ENCODE measurements at regions not wholly inside any gene's neighbourhood (a gene's known extent, or its start where the extent isn't known, plus 50 kb on each side); places are given as distances from the start of the nearest gene placed in this dataset.
"Not testable (repeated sequence)": the region's sequence is repeated elsewhere in the genome, so short reads cannot be mapped to it uniquely, and the experiment has no call there.

DNA sequence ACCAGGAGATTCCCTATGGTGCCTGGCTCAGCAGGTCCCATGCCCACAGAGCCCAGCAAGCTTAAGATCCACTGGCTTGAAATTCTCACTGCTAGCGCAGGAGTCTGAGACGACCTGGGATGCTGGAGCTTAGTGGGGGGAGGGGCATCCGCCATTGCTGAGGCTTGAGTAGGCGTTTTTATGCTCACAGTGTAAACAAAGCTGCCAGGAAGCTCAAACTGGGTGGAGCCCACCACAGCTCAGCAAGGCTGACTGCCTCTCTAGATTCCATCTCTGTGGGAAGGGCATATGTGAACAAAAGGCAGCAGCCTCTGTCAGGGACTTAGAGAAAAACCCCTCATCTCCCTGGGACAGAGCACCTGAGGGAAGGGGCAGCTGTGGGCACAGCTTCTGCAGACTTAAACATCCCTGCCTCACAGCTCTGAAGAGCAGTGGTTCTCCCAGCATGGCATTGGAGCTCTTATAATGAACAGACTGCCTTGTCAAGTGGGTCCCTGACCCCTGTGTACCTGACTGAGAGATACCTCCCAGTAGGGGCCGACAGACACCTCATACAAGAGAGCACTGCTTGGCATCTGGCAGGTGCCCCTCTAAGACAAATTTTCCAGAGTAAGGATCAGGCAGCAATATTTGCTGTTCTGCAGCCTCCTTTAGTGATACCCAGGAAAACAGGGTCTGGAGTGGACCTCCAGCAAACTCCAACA is 231.5 kb upstream of the SETMAR start:
- no peak for DNase-seq (ENCODE audit: low read depth)

DNA sequence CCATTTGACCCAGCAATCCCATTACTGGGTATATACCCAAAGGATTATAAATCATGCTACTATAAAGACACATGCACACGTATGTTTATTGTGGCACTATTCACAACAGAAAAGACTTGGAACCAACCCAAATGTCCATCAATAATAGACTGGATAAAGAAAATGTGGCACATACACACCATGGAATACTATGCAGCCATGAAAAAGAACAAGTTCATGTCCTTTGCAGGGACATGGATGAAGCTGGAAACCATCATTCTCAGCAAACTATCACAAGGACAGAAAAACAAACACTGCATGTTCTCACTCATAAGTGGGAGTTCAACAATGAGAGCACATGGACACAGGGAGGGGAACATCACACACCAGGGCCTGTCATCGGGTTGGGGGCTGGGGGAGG is 225.9 kb upstream of the SETMAR start:
- not testable (repeated sequence) for DNase-seq (ENCODE audit: low read depth)

DNA sequence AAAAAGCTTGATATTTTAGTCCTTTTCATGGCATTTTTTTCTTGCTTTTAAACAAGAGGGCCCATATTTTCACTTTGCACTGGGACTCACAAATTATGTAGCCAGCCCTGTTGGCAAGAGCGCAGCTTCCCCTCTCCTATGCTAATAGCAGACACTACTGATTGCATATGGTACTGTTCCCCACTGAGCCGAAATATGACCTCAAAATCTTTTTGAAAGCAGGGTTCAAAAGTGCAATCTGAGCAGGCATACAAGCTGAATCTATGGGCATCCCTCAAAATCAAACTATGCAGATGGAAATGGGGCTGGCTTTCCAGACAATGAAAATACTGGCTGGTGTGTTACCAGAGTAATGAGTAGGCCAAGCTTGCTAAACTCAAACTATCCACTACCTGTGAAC is 225.2 kb upstream of the SETMAR start:
- DNase-seq (ENCODE audit: low read depth) = no peak

DNA sequence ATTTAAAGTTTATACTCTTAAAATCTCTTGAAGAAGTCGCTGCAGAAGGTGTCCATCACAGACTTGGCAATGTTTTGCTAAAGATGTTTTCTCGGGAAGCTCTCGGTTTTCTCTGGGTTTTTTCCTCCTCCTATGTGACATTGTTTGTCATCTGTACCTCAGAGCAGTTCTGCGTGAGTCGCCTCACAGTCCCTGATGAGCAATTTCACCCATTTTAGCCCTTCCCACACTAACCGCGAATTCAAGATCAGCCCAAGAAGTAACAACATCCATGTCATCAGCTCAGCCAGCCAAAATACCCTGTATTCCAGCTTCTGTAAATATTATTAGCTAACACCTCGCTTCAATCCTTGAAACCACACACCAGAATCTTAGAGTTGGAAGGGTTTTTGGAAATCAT is 224.3 kb upstream of the SETMAR start:
- peak; percentile 1 for DNase-seq (ENCODE audit: low read depth)

DNA sequence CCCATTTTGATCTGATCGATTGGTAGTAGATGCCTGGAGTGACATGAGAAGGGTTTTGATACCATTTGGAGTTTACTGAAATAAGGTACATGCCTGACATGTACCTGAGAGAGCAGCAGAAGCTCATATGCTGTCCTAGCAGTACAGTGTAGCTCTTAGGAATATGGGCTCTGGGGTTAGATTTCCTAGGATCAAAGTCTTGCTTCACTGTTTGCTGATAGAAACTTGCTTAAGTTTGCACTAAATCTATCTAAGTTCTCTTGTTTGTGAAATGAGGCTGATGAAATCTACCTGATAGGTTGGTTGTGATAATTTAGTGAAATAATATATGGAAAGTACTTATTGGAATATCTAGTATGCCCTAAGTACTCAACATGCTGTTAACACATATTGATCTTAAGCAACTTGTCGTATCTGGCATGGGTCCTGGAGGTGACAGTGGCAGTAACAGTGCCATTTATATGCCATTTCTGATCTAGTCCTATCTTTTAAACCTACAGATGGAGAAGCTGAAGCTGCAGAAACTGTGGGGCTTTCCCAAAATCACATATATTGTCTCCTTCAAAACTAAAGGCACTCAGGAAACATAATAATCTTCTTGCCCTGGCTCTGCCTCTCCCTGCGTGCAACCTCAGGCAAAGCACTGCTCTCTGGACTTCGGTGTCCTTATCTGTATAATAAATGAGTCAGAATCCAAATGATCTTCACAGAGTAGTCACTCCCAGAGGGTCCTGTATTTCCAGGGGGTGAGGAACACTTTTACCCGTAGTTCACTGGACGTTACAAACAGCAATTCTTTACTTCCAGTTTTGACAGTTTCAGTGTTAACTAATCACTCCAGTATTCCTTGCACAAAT is 223.6 kb upstream of the SETMAR start:
- no peak for DNase-seq (ENCODE audit: low read depth)

DNA sequence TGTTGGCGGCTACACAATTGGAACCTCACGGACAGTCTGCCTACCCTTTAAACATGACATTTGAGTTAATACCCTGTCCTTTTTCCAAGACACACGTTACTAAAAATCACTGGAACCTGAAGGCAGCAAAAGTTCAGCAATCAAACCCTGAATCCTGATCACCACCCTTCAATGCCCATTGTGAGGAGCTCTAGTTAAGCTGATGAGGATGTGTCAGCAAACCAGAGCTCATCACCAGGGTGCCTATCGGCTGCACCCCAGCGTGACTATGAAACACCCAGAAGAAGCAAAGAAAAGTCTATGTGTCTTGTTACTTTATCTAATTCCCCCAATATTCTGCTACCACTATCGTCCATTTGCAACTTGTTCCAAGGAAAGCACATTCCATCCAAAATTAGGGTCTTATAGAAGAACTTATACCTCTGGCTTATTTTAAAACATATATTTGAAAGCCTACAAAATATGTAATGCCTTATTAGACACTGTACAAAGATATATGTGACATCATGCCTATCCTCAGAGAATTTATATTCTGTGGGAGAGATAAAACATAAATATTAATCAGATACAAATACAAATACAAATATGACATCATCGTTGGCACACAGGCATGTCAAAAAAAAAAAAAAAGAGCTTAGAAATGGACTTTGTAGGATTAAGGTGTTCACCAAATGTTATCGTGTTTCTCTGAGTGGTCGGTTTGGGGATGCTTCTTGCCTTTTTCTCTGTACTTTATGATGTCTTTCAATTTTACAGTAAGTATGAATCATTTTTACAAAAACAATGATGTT is 219.7 kb upstream of the SETMAR start:
- no peak for DNase-seq (ENCODE audit: low read depth)

DNA sequence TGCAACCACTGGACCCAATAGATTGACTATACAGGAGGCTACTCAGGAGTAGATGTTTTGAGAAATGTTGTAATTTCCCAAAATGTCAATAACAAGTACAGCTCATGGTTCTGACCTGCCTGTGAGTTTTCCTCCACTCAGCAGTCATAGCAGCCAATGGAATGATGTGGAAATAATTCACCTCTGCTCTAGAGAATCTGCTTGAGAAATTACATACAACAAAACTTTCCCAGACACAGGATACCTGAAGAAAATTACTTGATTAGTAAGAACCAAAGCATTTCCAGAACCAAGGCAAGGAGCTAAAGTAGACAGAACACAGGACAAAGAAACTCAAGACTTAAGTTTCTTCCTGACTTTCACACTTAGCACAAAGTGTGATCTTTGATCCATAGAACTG is 218.9 kb upstream of the SETMAR start:
- no peak for DNase-seq (ENCODE audit: low read depth)

DNA sequence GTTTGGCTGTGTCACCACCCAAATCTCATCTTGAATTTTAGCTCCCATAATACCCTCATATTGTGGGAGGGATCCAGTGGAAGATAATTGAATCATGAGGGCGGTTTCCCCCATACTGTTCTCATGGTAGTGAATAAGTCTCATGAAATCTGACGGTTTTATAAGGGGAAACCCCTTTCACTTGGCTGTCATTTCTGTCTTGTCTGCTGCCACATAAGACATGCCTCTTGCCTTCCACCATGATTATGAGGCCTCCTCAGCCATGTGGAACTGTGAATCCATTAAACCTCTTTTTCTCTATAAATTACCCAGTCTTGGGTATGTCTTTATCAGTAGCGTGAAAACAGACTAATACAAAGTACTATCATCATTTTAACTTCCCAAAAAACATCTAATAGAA is 216.5 kb upstream of the SETMAR start:
- not testable (repeated sequence) for DNase-seq (ENCODE audit: low read depth)

DNA sequence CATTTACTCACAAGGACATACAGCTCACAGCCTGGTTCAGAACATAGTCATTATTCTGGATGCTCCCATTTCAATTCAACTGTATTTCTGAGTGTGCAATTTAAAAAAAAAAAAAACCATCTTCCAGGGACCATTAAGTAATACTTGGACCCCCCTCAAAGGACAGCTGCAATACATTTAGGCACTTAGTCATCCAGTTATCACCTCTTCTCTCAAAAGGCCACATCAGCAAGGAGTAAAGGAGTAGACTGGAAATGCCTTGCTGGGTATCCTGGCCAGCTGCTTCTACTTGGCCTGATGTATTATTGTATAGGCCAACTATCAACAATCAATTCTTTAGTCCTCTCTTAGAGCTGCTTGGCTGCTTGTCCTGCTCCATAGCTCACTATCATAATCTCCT is 211.4 kb upstream of the SETMAR start:
- DNase-seq (ENCODE audit: low read depth) = no peak

DNA sequence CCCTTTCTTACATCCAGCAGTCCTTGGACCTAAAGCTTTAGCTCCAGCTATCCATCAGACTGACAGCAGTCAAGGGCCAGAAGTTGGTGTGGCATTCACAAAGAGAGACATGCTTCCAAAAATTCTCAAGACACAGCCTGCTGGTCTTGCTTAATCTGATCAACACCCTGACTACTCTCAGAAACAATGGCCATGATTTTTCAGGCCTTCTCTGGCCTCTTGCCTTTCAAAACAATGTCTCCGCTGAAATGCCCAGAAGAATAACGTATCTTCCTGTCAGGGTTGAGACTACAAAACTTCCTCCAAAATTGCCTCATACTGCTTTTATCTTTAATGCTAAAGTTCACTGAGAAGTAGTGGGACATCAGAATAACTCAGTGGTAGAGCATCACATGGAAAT is 205.4 kb upstream of the SETMAR start:
- DNase-seq (ENCODE audit: low read depth) = no peak

DNA sequence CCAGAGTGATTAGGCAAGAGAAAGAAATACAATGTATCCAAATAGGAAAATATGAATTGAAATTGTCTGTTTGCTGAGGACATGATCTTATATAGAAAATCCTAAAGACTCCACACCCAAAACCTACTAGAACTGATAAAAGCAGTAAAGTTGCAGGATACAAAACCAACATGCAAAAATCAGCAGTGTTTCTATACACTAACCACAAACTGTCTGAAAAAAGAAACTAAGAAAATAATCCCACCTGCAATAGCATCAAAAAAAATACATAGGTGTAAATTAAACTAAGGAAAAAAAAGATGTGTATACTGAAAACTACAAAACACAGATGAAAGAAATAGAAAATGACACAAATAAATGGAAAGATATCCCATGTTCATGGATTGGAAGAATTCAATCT is 203.6 kb upstream of the SETMAR start:
- DNase-seq (ENCODE audit: low read depth) = no peak

DNA sequence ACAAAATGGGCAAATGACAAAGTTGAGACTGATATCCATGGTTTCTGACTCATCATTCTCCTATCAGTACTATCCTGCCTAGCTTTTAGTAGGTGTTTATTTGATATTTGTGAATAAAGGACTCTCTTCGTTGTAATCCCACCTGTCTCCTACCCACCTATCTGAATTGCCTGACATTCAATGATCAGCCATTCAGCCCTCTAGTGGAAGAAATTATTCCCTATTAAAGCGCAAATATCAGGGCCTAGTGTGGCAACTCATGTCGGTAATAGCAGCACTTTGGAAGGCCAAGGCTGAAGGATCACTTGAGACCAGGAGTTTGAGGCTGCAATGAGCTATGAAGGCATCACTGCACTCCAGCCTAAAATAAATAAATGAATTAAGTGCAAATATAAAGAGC is 195.7 kb upstream of the SETMAR start:
- DNase-seq (ENCODE audit: low read depth) = no peak

DNA sequence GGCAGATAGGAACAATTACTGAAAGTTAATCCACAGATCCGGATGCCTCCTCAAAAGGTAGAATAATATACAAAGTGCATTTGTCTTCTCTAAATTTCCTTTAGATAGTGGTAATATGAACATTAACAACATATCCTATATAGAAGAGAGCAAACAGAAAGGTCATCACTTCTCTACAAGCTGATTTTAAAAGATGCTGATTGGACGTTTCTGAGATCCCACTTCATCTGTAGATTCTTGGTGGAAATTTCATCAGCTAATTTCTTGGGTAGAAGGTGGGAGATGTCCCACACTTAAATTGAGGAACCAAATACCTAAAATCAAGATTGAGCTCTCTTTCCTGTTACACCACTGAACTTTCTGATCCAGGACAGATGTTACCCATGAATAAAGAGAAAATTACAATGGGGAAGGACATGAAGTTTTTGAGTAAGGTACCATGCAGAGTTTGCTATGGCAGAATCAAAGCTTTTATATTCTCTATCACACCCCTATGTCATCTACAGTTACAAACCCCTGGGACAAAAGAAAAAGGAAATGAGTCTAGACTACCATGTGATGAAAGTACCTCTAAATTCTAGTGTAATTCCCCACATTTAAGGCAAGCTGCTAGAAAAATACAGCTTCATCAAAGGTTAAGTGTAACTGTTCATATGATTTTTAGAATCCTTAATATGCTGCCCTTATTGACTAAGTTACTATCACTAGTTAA is 189.2 kb upstream of the SETMAR start:
- no peak for DNase-seq (ENCODE audit: low read depth)

DNA sequence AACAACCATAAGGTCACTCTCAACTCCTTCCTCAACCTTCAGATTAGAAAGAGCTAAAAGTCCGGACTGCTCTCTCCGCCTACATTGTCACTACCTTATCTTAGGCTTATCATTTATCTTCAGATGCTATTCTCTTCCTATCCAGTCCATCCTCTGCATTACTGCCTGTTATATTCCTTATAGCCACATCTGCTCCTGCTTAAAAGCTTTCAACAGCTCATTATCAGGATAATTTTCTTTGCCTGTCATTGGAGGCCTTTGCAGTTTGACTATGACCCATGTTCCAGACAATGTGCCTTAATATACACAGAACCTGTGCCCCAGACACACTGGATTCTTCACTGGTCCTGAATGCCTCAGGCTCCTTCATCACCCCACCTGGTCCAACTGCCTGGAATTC is 184.1 kb upstream of the SETMAR start:
- no peak for DNase-seq (ENCODE audit: low read depth)

DNA sequence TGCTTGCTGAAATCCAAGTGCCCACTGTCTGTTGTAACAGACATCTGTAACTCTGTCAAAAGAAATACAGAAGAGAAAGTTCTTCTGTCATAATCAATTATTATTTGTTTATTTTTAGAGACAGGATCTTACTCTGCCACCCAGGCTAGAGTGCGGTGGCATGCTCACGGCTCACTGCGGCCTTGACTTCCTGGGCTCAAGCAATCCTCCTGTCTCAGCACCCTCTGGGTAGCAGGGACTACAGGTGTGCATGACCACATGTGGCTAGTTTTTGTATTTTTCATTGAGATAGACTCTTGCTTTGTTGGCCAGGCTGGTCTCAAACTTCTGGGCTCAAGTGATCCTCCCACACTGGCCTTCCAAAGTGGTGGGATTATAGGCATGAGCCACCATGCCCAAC is 177.6 kb upstream of the SETMAR start:
- DNase-seq (ENCODE audit: low read depth) = no peak

DNA sequence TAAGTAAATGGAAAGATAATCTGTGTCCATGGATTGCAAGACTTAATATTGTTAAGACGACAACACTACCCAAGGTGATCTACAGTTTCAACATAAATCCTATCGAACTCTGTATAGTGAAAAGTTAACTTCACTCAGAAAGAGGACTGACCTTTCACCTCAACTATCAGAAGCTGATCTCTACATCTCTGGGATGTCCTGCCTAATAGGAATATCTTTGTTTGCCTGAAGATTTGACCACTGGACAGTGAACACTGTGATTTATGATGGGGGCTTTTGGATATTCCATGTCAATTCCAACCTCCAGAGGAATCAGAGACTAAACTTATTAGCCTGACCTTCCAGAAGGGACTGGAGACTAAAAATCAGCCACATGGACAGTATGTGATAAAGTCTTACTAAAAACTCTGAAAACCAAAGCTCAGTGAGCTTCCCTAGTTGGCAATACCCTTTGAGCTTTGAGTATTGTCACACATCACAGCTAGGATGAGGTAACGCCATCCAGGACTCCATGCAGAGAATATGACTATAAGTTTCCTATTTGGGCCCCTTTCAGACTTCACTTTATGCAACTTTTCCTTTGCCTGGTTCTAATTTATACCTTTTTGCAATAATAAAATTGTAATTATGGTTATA is 164.9 kb upstream of the SETMAR start:
- no peak for DNase-seq (ENCODE audit: low read depth)

DNA sequence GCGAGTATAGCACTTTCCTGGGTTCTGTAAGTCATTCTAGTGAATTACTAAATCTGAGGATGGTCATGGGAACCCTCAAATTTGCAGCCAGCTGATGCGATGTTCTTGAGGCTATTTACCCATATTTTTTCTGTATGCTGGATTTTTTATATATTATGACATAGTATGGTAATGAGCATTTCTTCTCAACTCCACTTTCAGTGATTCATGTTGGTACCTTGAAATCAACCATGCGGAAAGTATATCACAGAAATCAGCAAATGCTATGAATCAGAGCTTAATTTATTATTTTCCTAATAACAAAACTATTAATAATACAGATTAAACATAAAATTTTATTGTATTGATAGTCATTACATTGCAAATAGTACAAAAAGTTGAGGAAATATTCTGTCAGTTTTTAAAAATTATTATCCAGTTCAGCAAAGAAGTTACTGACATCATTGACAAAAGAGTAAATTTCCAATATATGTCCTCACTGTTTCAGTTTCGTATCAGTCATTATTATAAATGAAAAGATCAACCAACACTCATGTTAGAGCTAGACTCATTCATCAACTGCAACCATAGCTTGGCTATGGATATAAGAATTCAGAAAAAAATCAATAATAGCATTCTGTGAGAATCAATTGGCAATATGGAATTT is 164.3 kb upstream of the SETMAR start:
- DNase-seq (ENCODE audit: low read depth) = no peak

DNA sequence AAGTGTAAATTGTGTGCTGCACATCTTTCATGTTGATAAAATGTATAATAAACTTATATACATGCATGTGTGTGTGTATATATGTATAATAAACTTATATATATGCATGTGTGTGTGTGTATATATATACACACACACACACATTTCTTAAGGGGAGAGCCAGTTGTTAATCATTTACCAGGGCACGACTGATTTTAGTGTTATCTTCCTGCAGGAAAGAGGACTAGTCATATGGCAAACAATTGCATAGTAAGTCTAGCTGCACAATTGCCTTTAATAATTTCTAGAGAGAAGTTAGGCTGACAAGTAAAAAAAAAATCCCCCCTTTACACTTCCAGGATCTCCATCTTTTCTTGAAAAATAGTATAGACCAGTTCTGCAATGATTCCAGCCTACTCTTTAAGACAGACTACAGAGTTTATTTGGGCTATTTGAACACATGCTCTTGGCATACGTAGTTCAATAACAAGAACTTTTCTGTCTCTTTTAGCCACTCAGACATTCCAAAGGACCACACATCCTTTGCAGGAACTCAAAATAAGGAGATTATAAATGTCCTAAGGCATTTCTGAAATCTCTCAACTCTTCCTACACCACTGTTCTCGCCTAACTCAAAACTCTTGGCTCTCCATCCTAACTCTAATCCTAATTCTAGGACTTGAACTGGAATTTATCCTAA is 163.6 kb upstream of the SETMAR start:
- no peak for DNase-seq (ENCODE audit: low read depth)

DNA sequence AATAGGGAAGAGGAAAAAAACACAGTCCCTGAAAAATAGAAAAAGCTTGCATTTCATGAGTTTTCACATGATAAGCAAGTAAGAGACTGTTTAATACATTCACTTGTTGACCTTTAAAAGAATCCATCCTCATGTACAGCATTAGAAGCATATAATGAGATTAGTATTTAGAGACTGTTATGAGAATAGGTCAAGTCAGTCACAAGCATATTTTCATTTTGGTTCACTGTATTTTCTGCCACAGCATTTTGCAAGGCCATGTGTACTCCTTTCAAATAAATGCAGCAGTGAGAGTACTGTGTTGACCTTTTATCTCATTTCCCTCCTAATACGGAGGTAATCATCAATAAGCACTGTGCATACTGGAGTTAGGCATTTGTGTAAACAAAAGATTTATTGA is 162.2 kb upstream of the SETMAR start:
- no peak for DNase-seq (ENCODE audit: low read depth)

DNA sequence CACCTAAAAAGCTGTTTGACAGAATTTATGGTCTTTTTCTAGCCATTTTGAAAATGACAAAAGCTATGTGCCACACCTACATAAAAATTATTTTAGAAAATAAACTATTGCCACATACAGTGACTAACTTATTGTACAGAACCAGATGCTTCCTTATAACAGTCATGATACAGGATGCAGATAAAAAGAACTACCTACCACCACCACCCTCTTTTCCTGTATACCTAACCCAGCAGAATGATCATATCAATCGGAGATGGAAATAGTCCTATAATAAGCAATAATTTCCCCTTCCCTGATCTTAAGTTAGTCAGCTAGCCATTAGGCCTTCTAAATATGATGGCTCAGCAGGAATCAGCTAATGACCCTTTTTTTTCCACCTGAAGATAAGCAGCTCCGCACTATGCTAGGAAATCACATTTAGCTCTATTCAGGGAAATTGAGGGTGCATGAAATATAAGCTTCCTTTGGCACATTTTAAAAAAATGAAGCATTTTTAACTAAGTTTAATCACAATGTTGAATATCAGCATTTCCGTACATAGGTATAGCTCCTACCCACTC is 155.5 kb upstream of the SETMAR start:
- DNase-seq (ENCODE audit: low read depth) = no peak
